T-helper 2 cell treated with Interferon-gamma antibody and Interleukin-4, amounts not matched to agents 5 μg/mL and 100 μg/mL, for 36 hours (primary cell): ENCODE measurements at regions not wholly inside any gene's neighbourhood (a gene's known extent, or its start where the extent isn't known, plus 50 kb on each side); places are given as distances from the start of the nearest gene placed in this dataset.

Experiments
- DNase-seq: peaks from one replicate; pipeline ENCODE4 v3.0.0; 2021; ENCODE audit warnings: low spot score
- H3K27ac Mint-ChIP-seq: one replicate; pipeline ENCODE4 v1.8.0; 2021; ENCODE audit warnings: mild to moderate bottlenecking, mixed read lengths
- H3K27me3 Mint-ChIP-seq: one replicate; pipeline ENCODE4 v1.8.0; 2021; ENCODE audit warnings: low read depth, mixed read lengths
- H3K36me3 Mint-ChIP-seq: one replicate; pipeline ENCODE4 v1.8.0; 2021; ENCODE audit warnings: low read depth, mixed read lengths
- H3K4me1 Mint-ChIP-seq: one replicate; pipeline ENCODE4 v1.8.0; 2021; ENCODE audit warnings: low read depth, mixed read lengths
- H3K4me3 Mint-ChIP-seq: one replicate; pipeline ENCODE4 v1.8.0; 2022; ENCODE audit warnings: mild to moderate bottlenecking, moderate library complexity, mixed read lengths
- H3K9me3 Mint-ChIP-seq: one replicate; pipeline ENCODE4 v1.8.0; 2021; ENCODE audit warnings: mixed read lengths

DNA sequence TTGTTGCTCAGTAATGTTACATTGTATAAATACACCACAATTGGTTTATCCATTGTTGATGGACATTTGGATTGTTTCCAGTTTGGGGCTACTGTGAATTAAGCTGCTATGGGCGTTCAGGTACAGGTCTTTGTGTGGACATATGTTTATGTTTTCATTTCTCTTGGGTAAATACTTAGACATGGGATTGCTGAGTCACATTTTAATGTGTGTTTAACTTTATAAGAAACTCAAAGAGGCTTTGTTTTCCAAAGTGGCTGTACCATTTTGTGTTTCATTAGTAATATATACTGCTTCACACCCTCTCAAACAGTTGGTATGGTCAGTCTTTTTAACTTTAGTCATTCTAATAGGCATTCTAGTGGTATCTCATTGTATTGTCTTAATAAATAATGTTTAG lies 225.0 kb downstream of the SPTSSA start:
- Mint-ChIP-seq H3K9me3 (no peaks in the 10 kb centered on the region), H3K27ac (no peak overlapping the region), H3K4me1 (no peaks in the 10 kb centered on the region), H3K4me3 (no peak overlapping the region), H3K36me3 (no peaks in the 10 kb centered on the region), H3K27me3 (peaks cover 38% of the 10 kb centered on the region)
- DNase-seq: no peak

GRCh38 chr14:34235643-34236300 lies 226.3 kb downstream of the SPTSSA start:
- Mint-ChIP-seq H3K4me1 (no peaks in the 10 kb centered on the region), H3K27ac (no peak overlapping the region), H3K9me3 (no peaks in the 10 kb centered on the region), H3K27me3 (peaks cover 31% of the 10 kb centered on the region), H3K36me3 (no peaks in the 10 kb centered on the region), H3K4me3 (no peak overlapping the region)
- no peak for DNase-seq

DNA sequence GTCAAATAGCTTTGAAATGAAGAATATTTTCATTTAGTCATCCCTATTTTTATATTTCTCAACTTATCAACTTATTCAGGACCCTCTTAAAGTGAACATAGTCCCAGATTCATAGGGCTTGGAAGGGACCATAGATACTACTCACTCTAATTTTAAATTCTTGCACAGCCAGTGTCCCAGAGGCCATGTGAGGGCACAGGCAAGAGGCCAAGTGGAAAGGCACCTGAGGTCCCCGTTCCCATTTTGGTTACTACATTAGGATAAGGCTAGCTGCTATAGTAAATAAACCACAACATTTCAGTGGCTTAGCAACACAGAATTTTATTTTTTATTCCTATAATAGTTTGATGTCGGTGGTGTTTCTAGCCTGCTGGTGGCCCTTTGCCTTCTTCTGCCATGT lies 227.8 kb downstream of the SPTSSA start:
- Mint-ChIP-seq H3K4me1 (no peaks in the 10 kb centered on the region), H3K27me3 (peaks cover 27% of the 10 kb centered on the region), H3K9me3 (no peaks in the 10 kb centered on the region)

DNA sequence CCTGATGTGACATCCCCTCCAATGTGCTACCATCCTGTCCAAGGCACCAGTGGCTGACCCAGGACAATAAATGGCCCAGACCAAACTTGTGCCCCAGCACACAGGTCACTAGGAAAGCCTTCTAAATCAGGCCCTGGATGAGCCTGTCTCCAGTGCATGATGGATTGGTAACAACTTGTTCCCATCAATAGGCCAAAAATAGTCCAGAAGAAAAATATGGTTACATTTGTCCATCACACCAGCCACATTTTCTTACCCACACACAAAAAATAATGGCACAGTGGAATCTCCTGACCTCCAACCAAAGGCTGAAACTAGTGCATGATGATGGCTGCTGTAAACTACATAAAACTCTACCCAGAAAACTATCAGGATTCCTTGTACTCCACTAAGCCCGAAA lies 228.4 kb downstream of the SPTSSA start:
- Mint-ChIP-seq H3K4me3 (no peak overlapping the region), H3K27ac (no peak overlapping the region), H3K36me3 (no peaks in the 10 kb centered on the region), H3K27me3 (peaks cover 27% of the 10 kb centered on the region), H3K9me3 (no peaks in the 10 kb centered on the region), H3K4me1 (no peaks in the 10 kb centered on the region)
- DNase-seq: no peak

More for the DNA sequence above, 227.8 kb downstream of the SPTSSA start:
- Mint-ChIP-seq H3K36me3 (no peaks in the 10 kb centered on the region), H3K27ac (no peak overlapping the region), H3K4me3 (no peak overlapping the region)
- no peak for DNase-seq

GRCh38 chr14:34232790-34233189 lies 229.2 kb downstream of the SPTSSA start:
- Mint-ChIP-seq H3K36me3 (no peaks in the 10 kb centered on the region), H3K9me3 (no peaks in the 10 kb centered on the region), H3K4me1 (peaks cover 6% of the 10 kb centered on the region), H3K27me3 (peaks cover 30% of the 10 kb centered on the region), H3K27ac (no peak overlapping the region), H3K4me3 (no peak overlapping the region)
- DNase-seq: no peak

- H3K27me3 Mint-ChIP-seq: peaks cover 23% of the 10 kb centered on the region
- H3K36me3 Mint-ChIP-seq: no peaks in the 10 kb centered on the region
- no peaks in the 10 kb centered on the region for H3K9me3 Mint-ChIP-seq
- no peak for DNase-seq
- no peak overlapping the region for H3K4me3 Mint-ChIP-seq
- peaks cover 9% of the 10 kb centered on the region for H3K4me1 Mint-ChIP-seq
- H3K27ac Mint-ChIP-seq: no peak overlapping the region
Observed at GRCh38 chr14:34231626-34232025, 230.4 kb downstream of the SPTSSA start.

GRCh38 chr14:34229140-34229539 lies 232.9 kb downstream of the SPTSSA start:
- Mint-ChIP-seq H3K4me1 (peaks cover 12% of the 10 kb centered on the region), H3K27me3 (peaks cover 24% of the 10 kb centered on the region), H3K36me3 (no peaks in the 10 kb centered on the region), H3K4me3 (no peak overlapping the region), H3K27ac (no peak overlapping the region), H3K9me3 (no peaks in the 10 kb centered on the region)
- DNase-seq: no peak

GRCh38 chr14:34228650-34228976 lies 233.4 kb downstream of the SPTSSA start:
- Mint-ChIP-seq H3K9me3 (no peaks in the 10 kb centered on the region), H3K27ac (no peak overlapping the region), H3K4me1 (peaks cover 12% of the 10 kb centered on the region), H3K36me3 (no peaks in the 10 kb centered on the region), H3K27me3 (peaks cover 26% of the 10 kb centered on the region), H3K4me3 (no peak overlapping the region)
- DNase-seq: no peak

- no peaks in the 10 kb centered on the region for H3K36me3 Mint-ChIP-seq
- peaks cover 12% of the 10 kb centered on the region for H3K4me1 Mint-ChIP-seq
- peak overlapping the region; percentile 57 for H3K4me3 Mint-ChIP-seq
- H3K9me3 Mint-ChIP-seq: no peaks in the 10 kb centered on the region
- peak; percentile 52 for DNase-seq
- H3K27ac Mint-ChIP-seq: no peak overlapping the region
- peaks cover 29% of the 10 kb centered on the region for H3K27me3 Mint-ChIP-seq
Observed at GRCh38 chr14:34227834-34228649, 234.0 kb downstream of the SPTSSA start.

DNA sequence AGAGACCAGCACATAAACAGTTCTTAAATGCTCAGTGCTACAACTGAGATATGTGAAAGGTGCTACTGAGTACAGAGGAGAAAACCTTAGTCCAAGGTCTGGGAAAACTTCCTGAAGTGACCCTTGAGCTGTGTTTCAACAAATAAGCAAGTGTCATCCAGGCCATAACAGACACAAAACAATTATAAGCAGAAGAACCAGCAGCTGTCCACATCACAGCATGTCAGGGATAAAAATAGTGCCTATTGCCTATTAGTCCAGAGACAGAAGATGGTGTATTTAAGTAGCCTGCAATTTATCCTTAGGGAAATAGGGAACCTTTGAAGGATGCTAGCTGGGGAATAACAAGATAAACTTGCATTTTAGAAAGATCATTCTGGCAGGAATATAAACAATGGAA lies 237.8 kb downstream of the SPTSSA start:
- H3K27me3 Mint-ChIP-seq: peaks cover 22% of the 10 kb centered on the region
- H3K4me3 Mint-ChIP-seq: no peak overlapping the region
- no peak overlapping the region for H3K27ac Mint-ChIP-seq
- peaks cover 24% of the 10 kb centered on the region for H3K4me1 Mint-ChIP-seq
- H3K9me3 Mint-ChIP-seq: no peaks in the 10 kb centered on the region
- no peak for DNase-seq
- no peaks in the 10 kb centered on the region for H3K36me3 Mint-ChIP-seq

DNA sequence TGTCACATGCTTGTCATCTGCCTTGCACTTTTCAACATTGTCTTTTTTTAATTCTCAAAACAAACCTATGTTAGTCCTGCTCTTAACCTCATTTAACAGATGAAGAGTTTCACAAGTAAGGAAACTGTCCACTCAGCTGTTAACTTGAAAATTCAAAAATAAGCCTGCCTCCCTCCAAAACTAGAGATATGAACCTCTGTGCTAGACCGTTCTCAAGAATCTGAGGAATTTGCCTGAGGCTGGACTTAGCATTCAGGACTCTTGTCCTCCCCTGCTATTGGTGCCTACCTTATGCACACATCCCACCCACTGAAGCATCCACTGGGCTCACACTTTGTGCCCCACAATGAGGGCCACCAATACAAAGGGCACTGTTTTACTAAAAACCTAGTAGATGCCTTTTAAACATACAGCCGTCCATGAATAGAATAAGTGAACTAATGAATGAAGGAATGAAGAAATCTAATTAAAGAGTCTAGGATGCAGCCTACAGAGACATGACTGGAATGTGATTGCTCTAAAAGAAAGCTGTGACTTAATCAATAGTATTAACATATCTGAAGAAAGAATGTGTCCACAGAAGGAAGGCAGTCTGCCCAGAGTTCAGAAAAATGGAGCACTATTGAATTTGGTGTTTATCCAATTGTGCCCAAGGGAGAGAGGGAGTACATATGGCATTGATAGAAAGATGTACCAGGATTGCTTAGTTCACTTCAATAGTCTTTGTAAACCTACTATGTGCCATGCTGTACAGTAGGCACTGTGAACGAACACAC lies 238.5 kb downstream of the SPTSSA start:
- Mint-ChIP-seq H3K4me3 (no peak overlapping the region), H3K27me3 (peaks cover 23% of the 10 kb centered on the region), H3K27ac (no peak overlapping the region), H3K4me1 (peaks cover 24% of the 10 kb centered on the region), H3K36me3 (no peaks in the 10 kb centered on the region), H3K9me3 (no peaks in the 10 kb centered on the region)
- no peak for DNase-seq

DNA sequence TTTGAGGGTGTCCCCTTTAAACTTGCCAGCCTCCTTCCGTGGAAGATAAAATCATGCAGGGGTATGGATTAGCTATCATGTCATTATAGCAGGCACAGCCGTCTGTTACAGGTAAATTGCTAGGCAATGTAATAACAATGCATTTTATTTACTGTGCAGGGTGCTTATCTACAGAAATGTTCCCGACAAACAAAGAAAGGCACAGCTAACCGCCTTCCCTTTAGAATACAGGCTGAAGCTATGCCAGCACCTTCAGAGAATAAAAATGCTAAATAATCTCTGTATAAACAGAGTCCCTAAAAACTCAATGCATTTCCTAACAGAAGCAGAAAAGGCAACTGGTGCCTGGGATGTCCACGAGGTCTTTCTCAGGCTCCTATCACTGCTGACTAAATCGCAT lies 239.2 kb downstream of the SPTSSA start:
- H3K36me3 Mint-ChIP-seq: no peaks in the 10 kb centered on the region
- no peaks in the 10 kb centered on the region for H3K9me3 Mint-ChIP-seq
- peaks cover 19% of the 10 kb centered on the region for H3K4me1 Mint-ChIP-seq
- H3K27me3 Mint-ChIP-seq: peaks cover 24% of the 10 kb centered on the region
- no peak overlapping the region for H3K27ac Mint-ChIP-seq
- DNase-seq: no peak
- H3K4me3 Mint-ChIP-seq: no peak overlapping the region

DNA sequence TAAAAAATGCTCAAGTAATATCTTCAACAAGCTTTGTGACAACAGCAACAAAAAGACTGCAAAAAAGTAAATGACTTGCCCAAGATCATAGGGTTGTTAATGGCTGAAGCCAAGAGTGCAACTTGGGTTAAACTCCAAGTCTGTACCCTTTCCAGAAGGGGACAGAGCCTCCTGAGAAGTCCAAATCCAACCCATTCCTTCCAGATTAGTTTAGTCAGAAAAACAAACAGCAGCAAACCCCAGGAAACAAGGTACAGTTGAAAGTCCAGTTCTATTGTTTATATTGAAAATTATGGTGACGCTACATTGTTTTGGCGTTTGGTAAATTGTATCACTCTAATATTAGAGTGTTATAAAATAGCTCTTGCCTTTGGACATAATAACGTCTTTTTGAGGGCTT lies 239.9 kb downstream of the SPTSSA start:
- Mint-ChIP-seq H3K9me3 (no peaks in the 10 kb centered on the region), H3K36me3 (peaks cover 2% of the 10 kb centered on the region), H3K27ac (no peak overlapping the region), H3K4me1 (peaks cover 14% of the 10 kb centered on the region), H3K4me3 (no peak overlapping the region), H3K27me3 (peaks cover 25% of the 10 kb centered on the region)
- no peak for DNase-seq

- peaks cover 12% of the 10 kb centered on the region for H3K4me1 Mint-ChIP-seq
- H3K27ac Mint-ChIP-seq: peak overlapping the region; percentile 71
- peak overlapping the region; percentile 45 for H3K4me3 Mint-ChIP-seq
- DNase-seq: peak; percentile 44
- H3K27me3 Mint-ChIP-seq: peaks cover 23% of the 10 kb centered on the region
- peaks cover 2% of the 10 kb centered on the region for H3K36me3 Mint-ChIP-seq
- no peaks in the 10 kb centered on the region for H3K9me3 Mint-ChIP-seq
Observed at GRCh38 chr14:34220921-34221320, 241.1 kb downstream of the SPTSSA start.
